LNCaP clone FGC (cell line): ENCODE measurements at regions not wholly inside any gene's neighbourhood (a gene's known extent, or its start where the extent isn't known, plus 50 kb on each side); places are given as distances from the start of the nearest gene placed in this dataset.
A peak's percentile ranks its signal among the peaks of the same experiment; 100 is the strongest.

Source experiments
- DNase-seq: peaks from one replicate; pipeline ENCODE4 v3.0.0-alpha.2; 2011; ENCODE audit warnings: low read depth
- H3K4me3 ChIP-seq: 2 replicates; pipeline ENCODE4 v1.5.1; 2011; ENCODE audit warnings: mild to moderate bottlenecking, low read depth, low read length, control low read depth
- CTCF ChIP-seq: IDR thresholded peaks from 2 replicates; pipeline ENCODE4 v1.5.1; 2012; ENCODE audit warnings: mild to moderate bottlenecking; ENCODE audit not compliant: control insufficient read depth, insufficient read depth; ENCODE audit errors: extremely low read depth

- DNase-seq = no peak
- no peak for TF ChIP-seq CTCF
- no peak overlapping the region for H3K4me3 ChIP-seq
Observed at GRCh38 chr18:25675123-25675850, 323.3 kb upstream of the ZNF521 start.

GRCh38 chr18:25674183-25674582 lies 322.2 kb upstream of the ZNF521 start:
- no peak for DNase-seq
- TF ChIP-seq CTCF = no peak
- no peak overlapping the region for H3K4me3 ChIP-seq

- H3K4me3 ChIP-seq = no peak overlapping the region
- no peak for DNase-seq
- TF ChIP-seq CTCF = peak; percentile 10; the same call in 1 of the 2 replicates
Observed at GRCh38 chr18:25672490-25672889, 320.5 kb upstream of the ZNF521 start.

- TF ChIP-seq CTCF = peak; percentile 26; the same call in 1 of the 2 replicates
- H3K4me3 ChIP-seq = no peak overlapping the region
- DNase-seq = no peak
Observed at GRCh38 chr18:25669741-25670140, 317.8 kb upstream of the ZNF521 start.

- TF ChIP-seq CTCF = no peak
- no peak overlapping the region for H3K4me3 ChIP-seq
- DNase-seq = no peak
Observed at GRCh38 chr18:25662272-25662671, 310.3 kb upstream of the ZNF521 start.

GRCh38 chr18:25661831-25662230 lies 309.9 kb upstream of the ZNF521 start:
- no peak overlapping the region for H3K4me3 ChIP-seq
- no peak for DNase-seq
- TF ChIP-seq CTCF = no peak

- TF ChIP-seq CTCF = no peak
- no peak for DNase-seq
- H3K4me3 ChIP-seq = no peak overlapping the region
Observed at GRCh38 chr18:25659541-25659940, 307.6 kb upstream of the ZNF521 start.
